NCI-H526 (cell line): ENCODE measurements at regions not wholly inside any gene's neighbourhood (a gene's known extent, or its start where the extent isn't known, plus 50 kb on each side); places are given as distances from the start of the nearest gene placed in this dataset.

Source experiments
- DNase-seq, 2 experiments: peaks; one replicate each; lab custom pipeline; 2025; lab: John Stamatoyannopoulos, UW

DNA sequence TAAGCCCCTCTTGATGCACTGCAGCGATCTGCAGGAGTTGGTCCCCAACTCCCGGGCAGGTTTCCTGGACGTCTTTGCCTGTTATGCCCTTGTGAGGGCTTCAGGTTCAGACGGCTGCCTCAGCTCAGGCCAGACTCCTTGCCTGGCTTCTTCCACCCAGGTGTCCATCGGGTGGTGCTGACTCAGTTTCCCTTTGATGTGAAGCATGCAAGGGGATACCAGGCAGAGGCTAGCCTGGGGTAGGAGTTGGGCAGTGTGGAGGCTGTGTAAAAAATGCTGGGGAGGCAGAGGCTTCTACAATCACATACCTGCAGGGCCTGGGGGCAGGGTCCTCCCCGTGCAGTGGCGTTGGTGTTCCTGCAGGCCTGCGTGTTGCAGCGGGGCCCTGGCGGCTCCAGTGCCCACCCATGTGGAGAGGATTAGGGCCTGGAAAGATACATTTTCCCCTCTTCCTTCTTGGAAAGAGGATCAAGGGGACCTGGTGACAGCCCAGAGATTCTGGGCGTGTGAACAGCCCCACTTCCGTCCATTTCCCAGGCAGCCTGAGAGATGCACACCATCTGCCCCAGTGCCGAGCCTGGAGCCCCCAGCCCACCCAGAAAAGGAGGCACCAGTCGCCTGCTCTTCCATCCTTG is 338.3 kb downstream of the DYSF start:
- no peak for DNase-seq

DNA sequence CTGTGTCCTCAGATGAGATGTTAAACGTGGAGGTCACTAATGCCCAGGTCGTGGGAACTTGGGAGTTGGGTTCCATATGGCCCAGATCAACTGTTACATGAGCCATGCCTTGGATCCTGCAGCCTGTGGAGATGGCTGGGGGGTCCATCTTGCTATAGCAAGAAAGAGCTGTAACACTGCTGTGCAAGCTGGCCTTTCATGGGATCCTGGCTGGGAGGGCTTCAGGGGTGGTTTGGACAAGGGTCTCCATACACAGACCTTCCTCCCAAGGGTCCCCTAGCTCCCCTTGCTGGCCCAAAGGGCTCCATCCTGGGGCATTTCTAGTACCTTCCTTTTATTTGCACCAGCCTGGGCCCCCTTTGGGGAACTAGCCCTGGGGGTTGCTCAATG is 337.7 kb downstream of the DYSF start:
- DNase-seq = no peak

DNA sequence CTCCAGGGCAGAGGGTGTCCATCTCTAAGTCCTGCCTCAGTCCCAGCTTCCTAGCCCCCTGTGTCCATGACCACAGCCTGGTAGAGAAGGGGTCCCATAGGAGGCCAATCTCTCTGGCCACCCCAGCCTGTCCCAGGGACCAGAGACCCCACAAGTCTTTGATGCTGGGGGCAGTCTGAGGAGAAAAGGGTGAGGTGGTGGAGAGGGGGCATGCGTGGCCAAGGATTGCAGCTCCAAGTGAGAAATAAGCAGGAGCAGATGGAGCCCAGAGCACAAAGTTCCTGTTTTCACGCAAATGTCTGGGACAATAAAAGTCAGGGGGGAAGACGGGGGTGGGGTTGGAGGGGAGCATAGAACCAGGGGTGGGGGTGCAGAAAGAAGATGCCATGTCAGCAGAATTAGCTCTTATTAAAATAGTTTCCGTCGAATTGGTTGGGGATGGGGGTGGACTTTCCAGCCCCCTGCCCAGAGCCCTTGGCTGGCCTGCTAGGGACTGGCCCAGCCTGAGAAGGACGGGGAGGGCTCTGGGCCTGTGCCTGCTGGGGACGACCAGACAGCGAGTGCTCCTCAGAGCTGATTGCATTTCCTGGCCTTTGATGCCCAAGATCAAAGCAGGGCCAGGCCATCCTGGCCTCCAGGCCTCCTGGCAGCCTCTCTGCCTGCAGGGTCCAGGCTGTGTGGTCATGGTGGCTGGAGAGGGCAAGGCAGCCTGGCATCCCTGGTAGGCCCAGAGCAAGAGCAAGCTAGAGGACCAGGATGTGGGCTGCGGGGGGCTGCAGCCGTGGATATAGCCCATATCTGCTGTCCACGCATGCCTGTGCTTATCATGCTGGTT is 337.1 kb downstream of the DYSF start:
- DNase-seq = no peak

DNA sequence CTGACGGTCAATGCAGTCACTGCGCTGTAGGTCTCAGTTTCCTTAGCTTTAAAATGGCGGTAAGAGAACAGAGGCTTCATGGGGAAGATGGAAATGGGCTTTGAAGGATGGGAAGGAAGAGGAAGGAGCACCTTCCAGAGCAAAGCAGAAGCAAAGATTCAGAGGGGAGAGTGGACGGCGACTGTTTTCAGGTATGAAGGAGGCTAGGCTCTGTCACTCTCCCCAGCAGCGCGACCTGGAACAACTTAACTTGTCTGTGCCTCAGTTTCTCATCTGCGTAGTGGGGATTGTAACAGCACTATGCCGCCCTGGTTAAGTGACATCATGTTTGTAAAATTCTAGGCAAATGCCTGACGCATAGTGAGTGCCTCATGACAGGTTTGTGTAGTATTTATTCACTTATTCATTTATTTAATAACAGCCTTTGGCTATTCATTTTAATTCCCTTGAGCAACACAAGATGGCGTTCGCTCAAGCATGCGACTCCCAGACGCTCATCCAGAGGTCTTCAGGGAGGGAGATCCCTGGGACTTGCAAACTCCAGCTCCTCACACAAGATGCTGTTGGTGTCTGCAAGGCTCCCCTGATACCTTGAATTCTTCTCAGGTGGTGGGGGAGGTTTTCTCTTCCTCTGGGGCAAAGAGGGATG is 336.3 kb downstream of the DYSF start:
- no peak for DNase-seq

DNA sequence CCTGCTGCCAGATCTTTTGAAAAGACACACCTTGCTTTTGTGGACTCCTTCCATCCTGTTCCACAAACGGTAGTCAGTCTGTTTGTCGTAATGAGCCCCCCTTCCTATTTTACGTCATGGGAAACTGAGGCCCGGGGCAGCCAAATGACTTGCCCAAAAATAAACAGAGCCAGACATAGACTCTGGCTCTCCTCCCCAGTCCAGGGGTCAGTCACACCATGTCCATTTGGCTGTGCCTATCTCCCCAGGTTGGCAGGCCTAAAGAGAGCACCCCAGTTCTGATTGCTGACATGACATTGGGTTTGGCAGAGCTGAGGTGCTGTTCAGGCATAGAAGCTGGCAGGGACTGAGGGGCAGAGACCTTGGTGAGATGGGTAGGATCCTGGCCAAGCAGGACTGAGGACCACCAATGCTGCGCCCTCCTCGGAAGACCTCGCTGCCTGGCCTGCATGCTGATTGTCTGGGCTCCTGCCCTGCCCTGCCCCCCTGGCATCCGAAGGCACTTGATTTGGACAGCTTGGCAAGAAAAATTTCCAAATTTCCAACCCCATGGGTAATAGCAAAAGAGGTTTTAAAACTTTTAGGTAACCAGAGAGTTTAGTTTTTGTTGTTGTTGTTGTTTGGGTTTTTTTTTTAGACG is 335.4 kb downstream of the DYSF start:
- no peak for DNase-seq

DNA sequence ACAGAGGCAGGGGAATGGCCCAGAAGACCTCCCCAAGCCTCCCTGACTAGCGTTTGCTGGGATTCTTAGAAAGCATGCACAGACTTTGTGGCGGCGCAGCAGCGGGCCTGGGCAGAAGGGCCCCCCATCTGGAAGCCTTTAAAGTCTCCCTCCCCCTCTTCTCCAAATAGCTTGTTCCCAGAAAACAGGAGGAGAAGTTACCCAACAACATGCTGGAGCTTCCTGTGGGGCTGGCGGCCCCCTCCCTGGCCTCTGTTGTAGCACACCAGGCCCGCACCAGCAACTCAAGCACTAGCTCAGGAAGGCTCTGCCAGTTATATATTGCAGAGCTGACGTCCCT is 334.8 kb downstream of the DYSF start:
- no peak for DNase-seq

DNA sequence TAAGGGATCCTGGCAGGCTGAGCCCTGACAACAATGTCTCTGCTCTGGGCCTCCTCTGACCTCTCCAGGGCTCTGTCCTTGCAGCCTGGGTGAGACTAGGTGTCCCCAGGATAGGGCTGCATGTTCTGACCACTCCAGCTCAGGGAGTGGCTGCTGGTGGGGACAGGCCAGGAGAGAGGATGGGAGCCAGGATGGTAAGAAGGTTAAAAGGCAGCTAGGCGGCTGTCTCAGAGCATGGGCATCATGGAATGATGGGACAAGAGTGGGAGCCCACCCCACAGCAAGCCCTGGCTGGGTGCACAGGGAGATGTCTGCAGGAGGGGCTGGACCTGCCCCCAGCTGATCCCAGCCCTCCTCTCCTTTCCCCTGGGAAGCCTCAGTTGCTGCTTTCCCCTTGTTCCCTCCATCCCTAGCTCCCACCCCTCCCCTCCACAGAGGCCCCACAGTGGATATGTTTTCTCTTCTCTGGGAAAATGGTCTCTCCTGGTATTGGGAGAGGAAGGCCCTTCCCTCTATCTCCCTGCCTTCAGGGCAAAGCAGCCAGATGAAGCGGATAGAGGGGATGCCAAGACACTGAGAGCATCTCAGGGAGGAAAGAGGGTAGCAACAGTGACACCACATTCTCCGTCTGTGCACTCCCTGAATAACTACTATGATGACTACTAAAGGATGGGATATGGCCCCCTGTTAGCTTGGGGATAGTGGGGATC is 334.3 kb downstream of the DYSF start:
- no peak for DNase-seq

DNA sequence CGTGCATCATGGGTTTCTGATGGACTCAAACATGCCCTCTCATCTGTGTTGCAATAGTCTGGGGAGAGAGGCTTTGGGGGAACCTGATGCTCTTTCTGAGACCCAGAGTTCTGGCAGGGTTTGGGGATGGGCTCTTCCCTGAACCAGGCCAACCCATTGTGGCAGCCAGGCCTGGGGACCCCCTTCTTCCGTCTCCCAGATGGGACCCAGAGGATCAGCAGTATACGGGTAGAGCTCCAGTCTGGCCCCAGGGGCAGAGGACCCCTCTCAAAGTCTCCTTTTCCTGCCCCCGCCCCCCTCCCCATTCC is 333.7 kb downstream of the DYSF start:
- DNase-seq = no peak

DNA sequence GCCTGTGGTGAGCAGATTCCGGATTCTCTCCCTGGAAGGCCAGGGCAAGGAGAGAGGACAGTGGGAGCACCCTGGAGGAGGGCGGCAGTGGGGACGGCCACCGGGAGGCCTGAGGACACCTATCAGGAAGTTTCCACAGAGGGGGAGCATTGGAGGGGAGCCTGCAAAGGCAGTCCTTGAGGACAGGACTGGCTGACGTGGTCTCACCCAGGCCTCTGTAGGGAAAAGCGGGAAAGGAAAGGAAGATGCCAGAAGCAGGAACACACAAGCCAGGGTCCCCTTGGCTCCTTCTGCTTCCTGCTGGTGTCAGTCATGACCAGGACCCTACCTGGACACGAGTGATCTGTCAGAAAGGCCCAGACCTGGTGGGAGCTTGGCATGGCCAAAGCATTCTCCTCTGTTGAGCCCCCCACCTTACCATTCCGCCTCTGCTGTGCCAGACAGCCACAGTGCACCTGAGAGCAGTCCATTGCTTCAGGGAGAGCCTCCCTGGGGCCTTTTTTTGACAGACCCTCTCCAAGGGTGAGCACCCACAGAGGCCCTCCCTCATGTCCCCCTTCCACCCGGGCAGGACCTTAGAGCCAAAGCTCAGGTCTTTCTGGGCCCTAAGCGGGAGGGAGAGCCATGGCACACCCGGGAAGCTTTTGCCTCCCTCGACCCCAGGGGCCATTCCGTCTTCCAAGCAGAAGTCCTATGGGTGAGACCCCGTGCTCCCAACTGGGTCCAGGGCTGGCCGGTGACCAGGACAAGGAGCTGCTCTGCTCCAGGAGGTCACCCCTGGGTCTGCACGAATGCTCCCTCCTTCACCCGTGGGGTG is 333.1 kb downstream of the DYSF start:
- no peak for DNase-seq

DNA sequence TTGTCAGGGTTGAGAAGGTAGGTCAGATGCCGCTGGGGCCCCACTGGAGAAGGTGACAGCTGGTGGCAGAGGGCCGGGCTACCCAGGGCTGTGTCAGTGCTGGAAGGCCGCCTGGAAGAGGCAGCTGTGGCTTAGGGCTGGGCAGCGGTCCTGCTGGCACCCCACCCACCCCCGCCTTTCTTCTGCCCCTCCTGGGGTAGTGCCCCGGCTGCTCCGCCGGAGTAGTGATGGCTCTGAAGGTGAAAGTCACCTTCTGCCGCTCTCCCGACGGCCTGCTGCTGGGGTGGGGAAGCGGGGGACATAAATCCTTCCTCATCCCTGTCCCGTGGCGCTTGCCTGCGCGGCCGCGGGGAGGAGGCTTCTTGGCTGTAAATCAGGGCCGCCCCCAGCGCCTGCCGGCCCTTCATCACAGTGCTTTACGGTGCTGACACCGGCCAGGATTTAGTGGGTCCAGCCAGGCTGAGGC is 332.2 kb downstream of the DYSF start:
- DNase-seq = no peak

DNA sequence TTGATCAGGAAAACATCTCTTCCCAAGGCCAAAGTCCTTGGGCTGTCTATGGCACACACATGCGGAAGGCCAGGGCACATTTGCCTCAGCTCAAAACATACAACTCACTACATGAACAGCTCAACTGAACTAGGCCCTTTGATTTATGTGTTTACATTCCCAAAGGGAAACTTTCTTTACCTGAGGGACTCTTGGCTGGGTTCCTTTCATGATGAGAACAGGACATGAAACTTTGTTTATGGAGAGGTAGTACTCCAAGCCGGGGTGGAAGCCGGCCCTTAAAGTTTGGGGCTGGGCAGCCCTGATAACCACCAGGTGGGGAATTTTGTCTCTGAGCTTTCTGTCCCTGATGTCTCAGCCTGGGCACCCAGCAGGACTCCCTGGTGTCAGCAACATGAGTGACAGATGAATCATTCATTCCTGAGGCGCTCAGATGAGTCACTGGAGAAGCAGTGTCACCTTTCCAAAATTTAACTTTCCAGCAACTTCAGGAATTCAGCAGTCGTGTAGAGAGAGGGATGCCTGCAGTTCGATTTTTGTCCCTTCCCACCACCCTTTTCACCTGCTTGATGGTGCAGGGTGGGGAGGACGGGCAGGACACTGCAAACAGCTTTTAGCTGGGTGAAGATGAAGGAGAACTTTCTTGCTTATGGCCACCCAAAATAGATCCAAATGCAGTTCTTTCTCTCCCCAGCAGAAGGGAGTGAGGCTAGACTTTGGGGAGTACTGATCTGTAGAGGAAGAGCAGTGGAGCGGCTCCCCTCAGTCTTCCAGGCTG is 331.6 kb downstream of the DYSF start:
- no peak for DNase-seq

DNA sequence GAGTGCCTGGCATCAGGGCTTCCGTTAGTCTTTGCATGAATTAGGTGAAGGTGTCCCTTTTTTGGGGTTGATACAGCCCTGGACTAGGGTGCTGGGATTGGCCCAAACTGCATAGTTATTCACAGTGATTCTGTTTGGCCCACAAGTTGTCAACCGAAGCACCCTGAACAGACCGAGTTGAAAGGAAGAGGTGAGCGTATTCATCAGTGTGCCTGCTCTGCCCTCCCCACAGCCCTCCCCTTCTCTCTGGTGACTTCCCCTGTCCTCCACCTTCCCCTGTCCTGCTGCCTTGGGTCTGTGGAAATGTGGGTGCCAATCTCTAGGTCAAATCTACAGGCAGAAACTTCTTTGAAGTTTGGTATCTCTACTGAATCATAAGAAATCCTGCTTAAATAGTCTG is 330.5 kb downstream of the DYSF start:
- DNase-seq = no peak

DNA sequence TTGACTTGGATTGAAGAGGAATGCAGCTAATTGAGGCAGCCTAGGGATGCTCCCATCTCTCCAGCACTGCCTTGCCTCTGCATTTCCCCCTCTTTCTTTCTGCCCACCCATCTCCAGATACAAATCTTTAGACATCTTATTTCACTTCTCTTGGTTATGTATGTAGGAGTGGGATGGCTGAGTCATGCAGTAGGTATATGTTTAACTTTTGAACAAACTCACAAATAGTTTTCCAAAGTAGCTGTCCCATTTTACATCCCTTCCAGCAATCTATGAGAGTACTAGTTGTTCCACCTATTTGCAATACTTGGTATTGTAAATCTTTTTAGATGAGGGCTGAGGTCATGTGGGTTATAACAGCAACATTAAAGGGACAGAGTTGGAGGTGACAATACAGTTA is 329.9 kb downstream of the DYSF start:
- no peak for DNase-seq

DNA sequence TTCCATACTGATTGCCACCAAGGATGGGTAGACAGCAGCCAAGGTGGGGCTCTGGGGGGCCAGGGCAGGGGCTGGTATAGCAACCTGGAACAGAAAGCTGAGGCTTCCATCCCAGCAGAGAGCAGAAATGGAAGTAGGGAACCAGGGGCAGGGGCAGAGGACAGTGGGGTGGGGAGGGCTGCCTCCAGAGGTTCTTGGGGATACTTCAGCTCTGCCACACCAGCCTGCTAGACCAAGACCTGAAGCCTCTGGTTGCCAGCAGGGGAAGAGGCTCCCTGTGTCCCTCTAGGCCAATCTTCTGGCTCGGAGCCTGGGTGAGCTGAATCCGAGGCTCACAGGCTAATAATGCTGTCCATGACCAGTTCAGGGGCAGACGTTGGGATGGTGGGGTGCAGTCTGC is 329.0 kb downstream of the DYSF start:
- DNase-seq = no peak

DNA sequence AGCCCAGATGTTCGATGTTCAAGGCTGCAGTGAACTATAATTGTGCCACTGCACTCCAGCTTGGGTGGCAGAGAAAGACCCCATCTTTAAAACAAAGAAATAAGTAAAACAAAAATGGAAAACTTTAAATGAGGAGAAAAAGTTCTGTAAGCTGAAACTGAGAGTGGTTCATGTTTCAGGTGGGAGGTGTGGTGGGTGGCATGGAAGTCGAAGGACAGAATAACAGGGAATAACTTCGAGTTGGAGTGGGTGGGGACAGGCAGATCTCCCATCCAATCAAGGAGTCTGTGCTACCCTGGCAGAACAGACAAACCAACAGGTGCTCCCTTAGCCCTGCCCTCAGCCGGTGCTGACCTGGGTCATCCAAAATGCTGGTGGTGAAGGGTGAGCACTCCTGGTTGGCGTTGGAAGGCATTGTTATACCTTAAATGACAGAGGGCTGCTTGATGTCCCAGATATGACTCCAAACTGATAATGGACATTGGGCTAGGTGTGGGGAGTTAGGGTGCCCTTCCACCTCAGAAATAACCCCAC is 328.4 kb downstream of the DYSF start:
- DNase-seq = no peak

DNA sequence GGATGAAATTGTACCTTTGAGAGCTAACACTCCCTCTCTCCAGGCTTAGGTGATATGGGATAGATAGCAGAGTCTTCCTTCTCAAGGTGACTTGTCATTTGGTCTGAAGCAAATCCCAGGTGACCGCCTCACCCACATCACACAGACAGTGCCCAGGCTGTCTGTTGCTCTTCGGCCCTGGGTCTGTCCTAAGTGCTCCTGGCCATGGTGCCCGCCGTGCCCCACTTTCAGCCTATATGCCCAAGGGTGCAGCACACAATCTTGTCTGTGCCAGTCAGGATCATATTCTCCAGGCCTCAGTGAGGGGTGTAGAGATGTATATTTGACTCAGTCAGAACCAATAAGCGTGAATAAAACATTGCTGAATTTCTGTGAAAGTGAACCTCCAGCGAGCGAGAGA is 326.8 kb downstream of the DYSF start:
- no peak for DNase-seq

DNA sequence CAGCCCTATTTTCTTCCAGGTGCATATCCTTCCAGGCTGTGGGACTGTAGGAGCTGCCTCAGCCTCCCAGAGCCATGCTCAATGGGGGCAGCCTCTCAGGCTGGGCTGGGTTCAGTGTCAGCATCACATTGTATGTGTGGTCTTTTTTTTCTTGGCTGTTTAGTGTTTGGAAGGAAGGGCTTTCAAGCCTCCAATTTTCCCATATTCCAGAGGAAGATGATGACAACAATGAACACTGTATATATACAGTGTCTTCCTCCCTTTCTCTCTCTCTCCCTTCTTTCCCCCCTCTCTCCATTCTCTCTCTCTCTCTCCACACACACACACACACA is 326.4 kb downstream of the DYSF start:
- no peak for DNase-seq

DNA sequence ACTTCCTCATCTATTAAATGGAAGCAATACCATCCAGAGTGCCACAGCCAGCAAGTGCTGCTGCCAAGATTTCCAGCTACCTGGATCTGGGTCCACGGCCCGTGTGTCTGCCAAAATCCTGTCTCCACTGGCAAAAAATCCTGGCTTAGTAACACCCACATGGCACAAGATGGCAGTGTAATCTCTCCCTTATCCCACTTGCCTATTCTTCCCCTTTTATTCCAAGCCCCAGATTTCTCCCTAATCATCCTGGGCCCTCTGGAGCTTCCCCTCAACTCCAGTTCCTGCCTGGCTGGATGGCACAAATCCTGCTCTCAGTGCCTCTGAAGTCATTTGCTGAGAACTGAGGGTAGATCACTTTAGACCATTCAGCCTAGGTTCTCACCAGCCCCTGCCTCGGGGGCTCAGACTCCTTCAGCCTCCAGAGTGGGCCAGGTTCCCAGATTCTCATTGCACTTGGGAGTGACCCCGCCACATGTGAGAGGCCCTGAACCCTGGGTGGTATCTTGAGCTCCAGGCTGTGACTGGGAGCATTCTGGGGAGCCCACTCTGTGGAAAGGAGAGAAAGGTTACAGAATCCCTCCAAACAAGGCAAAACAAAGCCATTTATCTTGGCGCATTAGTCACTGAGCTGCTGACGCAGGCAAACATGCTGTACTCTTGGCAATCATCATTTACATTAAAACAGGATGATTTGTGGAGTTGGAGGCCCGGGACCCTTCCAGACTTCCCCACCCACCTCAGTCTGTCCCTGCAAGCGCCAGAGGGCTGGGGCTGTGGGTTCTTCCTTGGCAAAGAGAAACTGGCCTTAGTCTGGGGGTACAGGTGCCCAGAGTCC is 325.8 kb downstream of the DYSF start:
- DNase-seq = no peak

DNA sequence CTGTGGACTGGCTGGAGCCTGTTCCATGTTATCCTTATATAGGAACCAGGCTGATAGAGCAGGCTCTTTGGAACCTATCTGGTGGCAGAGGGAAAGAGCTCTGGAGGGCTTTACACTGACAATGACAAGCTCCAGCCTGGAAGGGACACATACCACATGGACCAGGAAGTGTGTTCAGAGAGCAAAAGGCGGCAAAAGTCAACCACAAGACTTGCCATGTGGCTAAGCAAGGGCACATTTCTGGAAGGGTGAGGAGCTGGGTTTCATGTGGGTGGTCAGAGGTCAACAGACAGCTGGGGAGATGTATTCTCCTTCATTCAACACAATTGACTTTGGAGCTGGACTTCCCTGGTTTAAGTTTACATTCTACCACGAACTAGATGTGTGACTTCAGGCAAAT is 325.2 kb downstream of the DYSF start:
- DNase-seq = no peak

DNA sequence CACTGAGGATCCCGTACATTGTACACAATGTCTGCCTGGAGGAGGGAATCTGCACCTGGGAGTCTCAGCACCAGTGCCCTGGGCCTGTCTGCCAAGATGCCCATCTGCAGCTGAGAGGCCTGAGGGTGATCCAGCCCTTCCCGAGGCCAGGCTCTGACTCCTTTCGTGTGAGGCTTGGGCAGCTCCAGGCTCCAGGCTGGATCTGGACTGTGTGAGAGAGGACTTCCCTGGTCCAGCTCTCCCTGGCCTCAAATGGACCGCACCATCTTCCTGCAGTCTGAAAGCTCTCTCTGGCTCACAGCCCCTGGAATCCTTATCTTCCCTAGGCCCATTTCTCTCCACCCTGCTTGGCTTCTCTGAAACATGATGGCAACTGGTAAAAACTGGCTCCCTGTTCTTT is 324.6 kb downstream of the DYSF start:
- no peak for DNase-seq
